H9 (cell line): ENCODE measurements at regions not wholly inside any gene's neighbourhood (a gene's known extent, or its start where the extent isn't known, plus 50 kb on each side); places are given as distances from the start of the nearest gene placed in this dataset.
"Not testable (repeated sequence)": the region's sequence is repeated elsewhere in the genome, so short reads cannot be mapped to it uniquely, and the experiment has no call there.

ENCODE experiments used
- DNase-seq: peaks from one replicate; pipeline ENCODE4 v3.0.0-alpha.2; 2017
- H2AFZ ChIP-seq: one replicate; pipeline ENCODE4 v1.6.1; 2013; ENCODE audit warnings: mild to moderate bottlenecking, low read length, control low read depth, moderate library complexity
- H2AK5ac ChIP-seq: 2 replicates; pipeline ENCODE4 v1.6.1; 2013; ENCODE audit warnings: low read length, control low read depth, mixed read lengths; ENCODE audit not compliant: insufficient read length
- H2BK120ac ChIP-seq: one replicate; pipeline ENCODE4 v1.6.1; 2013; ENCODE audit warnings: low read depth, mild to moderate bottlenecking, low read length, control low read depth, inconsistent platforms; ENCODE audit not compliant: poor library complexity, severe bottlenecking
- H2BK12ac ChIP-seq: 2 replicates; pipeline ENCODE4 v1.6.1; 2013; ENCODE audit warnings: low read length, control low read depth, mixed read lengths, low read depth; ENCODE audit not compliant: insufficient read length
- H2BK15ac ChIP-seq: 2 replicates; pipeline ENCODE4 v1.6.1; 2013; ENCODE audit warnings: low read depth, low read length, control low read depth
- H2BK20ac ChIP-seq: one replicate; pipeline ENCODE4 v1.6.1; 2013; ENCODE audit warnings: low read depth, mild to moderate bottlenecking, low read length, control low read depth, inconsistent platforms; ENCODE audit not compliant: poor library complexity, severe bottlenecking
- H2BK5ac ChIP-seq: 2 replicates; pipeline ENCODE4 v1.6.1; 2013; ENCODE audit warnings: low read length, control low read depth, mixed read lengths; ENCODE audit not compliant: insufficient read length
- H3K14ac ChIP-seq: 2 replicates; pipeline ENCODE4 v1.6.1; 2013; ENCODE audit warnings: low read length, control low read depth; ENCODE audit not compliant: insufficient read depth
- H3K18ac ChIP-seq: 2 replicates; pipeline ENCODE4 v1.6.1; 2013; ENCODE audit warnings: low read depth, mild to moderate bottlenecking, mixed read lengths, low read length, control low read depth; ENCODE audit not compliant: insufficient read length
- H3K23ac ChIP-seq: 2 replicates; pipeline ENCODE4 v1.6.1; 2013; ENCODE audit warnings: low read length, control low read depth, mixed read lengths, low read depth; ENCODE audit not compliant: insufficient read length
- H3K23me2 ChIP-seq: 2 replicates; pipeline ENCODE4 v1.6.1; 2013; ENCODE audit warnings: low read depth, mild to moderate bottlenecking, mixed read lengths, low read length, control low read depth; ENCODE audit not compliant: insufficient read length, poor library complexity, severe bottlenecking
- H3K27ac ChIP-seq: 2 replicates; pipeline ENCODE4 v1.5.1; 2013; ENCODE audit warnings: low read length, control low read depth, mixed read lengths, low read depth; ENCODE audit not compliant: insufficient read length
- H3K27me3 ChIP-seq: 2 replicates; pipeline ENCODE4 v1.6.1; 2013; ENCODE audit warnings: low read length, control low read depth, inconsistent platforms; ENCODE audit not compliant: insufficient read depth
- H3K4ac ChIP-seq: 2 replicates; pipeline ENCODE4 v1.6.1; 2013; ENCODE audit warnings: low read depth, mild to moderate bottlenecking, control low read depth, inconsistent platforms, low read length, moderate library complexity
- H3K4me1 ChIP-seq: 2 replicates; pipeline ENCODE4 v1.6.1; 2013; ENCODE audit warnings: low read length, control low read depth, inconsistent platforms; ENCODE audit not compliant: insufficient read depth
- H3K4me2 ChIP-seq: 2 replicates; pipeline ENCODE4 v1.6.1; 2013; ENCODE audit warnings: low read length, control low read depth, mixed read lengths; ENCODE audit not compliant: insufficient read length, insufficient read depth
- H3K56ac ChIP-seq: 2 replicates; pipeline ENCODE4 v1.6.1; 2013; ENCODE audit warnings: low read depth, mild to moderate bottlenecking, mixed read lengths, low read length, control low read depth; ENCODE audit not compliant: insufficient read length
- H3K79me1 ChIP-seq: 2 replicates; pipeline ENCODE4 v1.6.1; 2013; ENCODE audit warnings: low read depth, mild to moderate bottlenecking, moderate library complexity, low read length, control low read depth, inconsistent platforms; ENCODE audit not compliant: insufficient read depth, poor library complexity, severe bottlenecking
- H3K79me2 ChIP-seq: 2 replicates; pipeline ENCODE4 v1.6.1; 2013; ENCODE audit warnings: low read length, control low read depth, inconsistent platforms; ENCODE audit not compliant: insufficient read depth
- H3K9ac ChIP-seq: 2 replicates; pipeline ENCODE4 v1.6.1; 2013; ENCODE audit warnings: low read length, control low read depth, mixed read lengths; ENCODE audit not compliant: insufficient read length; ENCODE audit errors: extremely low read depth
- H3K9me3 ChIP-seq: one replicate; pipeline ENCODE4 v1.6.1; 2013; ENCODE audit warnings: low read depth, low read length, inconsistent platforms; ENCODE audit not compliant: control insufficient read depth
- H3T11ph ChIP-seq: one replicate; pipeline ENCODE4 v1.6.1; 2013; ENCODE audit warnings: mild to moderate bottlenecking, low read length, control low read depth, inconsistent platforms
- H4K20me1 ChIP-seq: one replicate; pipeline ENCODE4 v1.6.1; 2013; ENCODE audit not compliant: control insufficient read depth, insufficient read length, insufficient read depth
- H4K5ac ChIP-seq: 2 replicates; pipeline ENCODE4 v1.6.1; 2013; ENCODE audit warnings: low read depth, mild to moderate bottlenecking, mixed read lengths, low read length, control low read depth; ENCODE audit not compliant: insufficient read length
- H4K8ac ChIP-seq: replicated peaks from 2 replicates; pipeline ENCODE4 v1.6.1; 2013; ENCODE audit warnings: low read length, control low read depth, mixed read lengths, low read depth; ENCODE audit not compliant: insufficient read length
- H4K91ac ChIP-seq: 2 replicates; pipeline ENCODE4 v1.6.1; 2013; ENCODE audit warnings: low read depth, mild to moderate bottlenecking, moderate library complexity, mixed read lengths, low read length, control low read depth; ENCODE audit not compliant: insufficient read length
- H3K27ac Mint-ChIP-seq, 3 experiments: 2 replicates in 2 of 3; 3 replicates in 1 of 3; pipeline ENCODE4 v1.8.0; 2020 to 2021; ENCODE audit warnings: mixed read lengths in 3 of 3, mild to moderate bottlenecking in 1 of 3, moderate library complexity in 1 of 3
- H3K27me3 Mint-ChIP-seq: 2 replicates; pipeline ENCODE4 v1.8.0; 2021; ENCODE audit warnings: low read depth, mild to moderate bottlenecking, moderate library complexity, mixed read lengths
- H3K36me3 Mint-ChIP-seq, 3 experiments: 2 replicates in 2 of 3; 3 replicates in 1 of 3; pipeline ENCODE4 v1.8.0; 2020 to 2021; ENCODE audit warnings: low read depth in 3 of 3, mixed read lengths in 3 of 3; ENCODE audit not compliant: insufficient read depth in 1 of 3
- H3K4me1 Mint-ChIP-seq, 2 experiments: 2 replicates each; pipeline ENCODE4 v1.8.0; 2020; ENCODE audit warnings: mixed read lengths in 2 of 2
- H3K4me3 Mint-ChIP-seq, 2 experiments: 2 replicates in 1 of 2; 3 replicates in 1 of 2; pipeline ENCODE4 v1.8.0; 2020 to 2021; ENCODE audit warnings: mild to moderate bottlenecking in 2 of 2, mixed read lengths in 2 of 2, moderate library complexity in 1 of 2
- H3K9me3 Mint-ChIP-seq, 2 experiments: 2 replicates in 1 of 2; 3 replicates in 1 of 2; pipeline ENCODE4 v1.8.0; 2020; ENCODE audit warnings: mild to moderate bottlenecking in 2 of 2, mixed read lengths in 2 of 2, moderate library complexity in 1 of 2
- WGBS: extraction: QIAGEN DNeasy Blood & Tissue Kit; methylation state at CpG from one replicate; pipeline ENCODE4 v1.1.7; 2013; ENCODE audit warnings: missing lambda C conversion rate, low lambda C conversion rate, mixed read lengths; ENCODE audit not compliant: insufficient read length; ENCODE audit errors: extremely low coverage; 5-methylcytosine and 5-hydroxymethylcytosine counted together

GRCh38 chr6:112688487-112689165 lies 341.5 kb downstream of the RFPL4B start:
- H2AFZ ChIP-seq: not testable (repeated sequence)
- WGBS: no CpG with 5 or more reads among the region's 24 CpGs

GRCh38 chr6:112689183-112689858 lies 342.2 kb downstream of the RFPL4B start:
- H2BK12ac ChIP-seq, H3T11ph ChIP-seq, H3K27ac ChIP-seq, H3K79me2 ChIP-seq, H4K5ac ChIP-seq, H3K9me3 Mint-ChIP-seq, H2BK15ac ChIP-seq, H3K36me3 Mint-ChIP-seq, H3K4me3 Mint-ChIP-seq, H3K79me1 ChIP-seq, H3K27ac Mint-ChIP-seq, H2BK120ac ChIP-seq, H3K4me1 ChIP-seq, H3K27me3 ChIP-seq, H3K14ac ChIP-seq, H3K4me2 ChIP-seq, H2BK20ac ChIP-seq, DNase-seq, H4K8ac ChIP-seq, H3K9ac ChIP-seq, H2AFZ ChIP-seq, H3K27me3 Mint-ChIP-seq, H3K9me3 ChIP-seq, H2BK5ac ChIP-seq, H3K4ac ChIP-seq, H4K20me1 ChIP-seq, H3K23ac ChIP-seq, H3K4me1 Mint-ChIP-seq, H4K91ac ChIP-seq, H3K56ac ChIP-seq, H3K18ac ChIP-seq, H2AK5ac ChIP-seq, H3K23me2 ChIP-seq: not testable (repeated sequence)
- no CpG with 5 or more reads among the region's 56 CpGs for WGBS

More at GRCh38 chr6:112688487-112689165, 341.5 kb downstream of the RFPL4B start:
- not testable (repeated sequence) for H2BK15ac ChIP-seq, H2BK20ac ChIP-seq, H3K9me3 ChIP-seq, H3K9ac ChIP-seq, H4K20me1 ChIP-seq, H3K27ac ChIP-seq, H3K4me1 Mint-ChIP-seq, H3K4me1 ChIP-seq, H3K79me2 ChIP-seq, H3K4ac ChIP-seq, H3K36me3 Mint-ChIP-seq, H3K9me3 Mint-ChIP-seq, H3K23ac ChIP-seq, H4K5ac ChIP-seq, H3K27ac Mint-ChIP-seq, H2BK120ac ChIP-seq, DNase-seq, H3K27me3 Mint-ChIP-seq, H3K27me3 ChIP-seq, H2AK5ac ChIP-seq, H3K23me2 ChIP-seq, H3K79me1 ChIP-seq, H4K91ac ChIP-seq, H3K4me3 Mint-ChIP-seq, H3K4me2 ChIP-seq, H3K14ac ChIP-seq, H2BK12ac ChIP-seq, H4K8ac ChIP-seq, H3K56ac ChIP-seq, H2BK5ac ChIP-seq, H3T11ph ChIP-seq, H3K18ac ChIP-seq
